ENCODE measurements at regions not wholly inside any gene's neighbourhood (a gene's known extent, or its start where the extent isn't known, plus 50 kb on each side); places are given as distances from the start of the nearest gene placed in this dataset.

DNA sequence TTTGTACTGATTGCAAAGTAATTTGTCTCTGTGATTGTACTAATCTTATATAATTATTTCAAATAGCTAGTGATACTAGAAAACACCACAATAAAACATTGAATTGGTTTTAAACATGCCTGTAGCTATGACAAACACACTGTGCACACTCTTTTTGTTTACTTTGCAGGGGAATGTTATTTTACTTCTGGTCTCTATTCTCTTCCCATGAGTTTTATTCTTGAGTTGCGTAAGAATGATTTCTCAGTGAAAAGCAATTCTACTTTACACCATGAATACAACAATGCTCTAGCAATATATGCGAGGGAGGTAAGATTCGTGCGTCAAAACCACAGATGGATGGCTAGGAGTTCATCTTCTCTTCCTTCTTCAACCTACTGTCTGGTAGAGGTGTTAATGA, 68.4 kb upstream of the PHACTR1 start:
- no peak for DNase-seq (ENCODE audit: low read depth in 4 of 4, low spot score in 3 of 4)

DNA sequence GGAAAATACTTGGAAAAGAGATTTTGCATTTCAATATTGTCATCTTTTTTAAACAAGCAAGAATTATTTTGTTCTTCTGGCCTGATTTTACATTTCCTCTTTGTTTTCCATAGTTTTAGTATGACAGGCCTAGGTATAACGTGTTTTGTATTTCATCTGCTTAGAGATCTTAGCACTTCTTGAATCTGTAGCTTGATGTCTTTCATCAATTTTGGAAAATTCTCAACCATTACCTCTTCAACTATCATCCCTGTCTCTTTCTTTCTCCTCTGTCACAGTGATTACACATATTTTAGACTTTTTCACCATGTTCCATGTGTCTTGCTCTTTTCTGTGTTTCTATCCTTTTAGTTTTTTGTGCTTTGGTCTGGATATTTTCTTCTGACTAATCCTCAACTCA, 67.2 kb upstream of the PHACTR1 start:
- DNase-seq (ENCODE audit: low read depth in 4 of 4, low spot score in 3 of 4): no peak

DNA sequence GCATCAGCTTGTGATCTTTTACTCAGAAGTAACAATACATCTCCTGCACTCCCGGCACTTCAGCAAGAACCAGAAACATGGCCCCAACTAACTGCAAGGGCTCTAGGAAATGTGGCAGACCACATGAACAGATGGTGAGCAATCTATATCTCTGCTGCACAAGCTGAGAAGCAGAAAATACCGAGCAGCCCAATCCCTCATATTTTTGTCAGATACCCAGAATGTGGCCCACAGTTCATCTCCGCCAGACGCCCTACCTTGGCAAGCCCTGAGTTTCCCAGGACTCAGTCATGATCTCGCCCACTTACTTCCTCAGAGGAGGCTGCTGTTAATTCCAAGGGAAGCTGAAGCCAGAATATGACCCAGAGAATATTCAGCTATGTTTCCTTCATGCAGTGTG, 63.1 kb upstream of the PHACTR1 start:
- no peak for DNase-seq (ENCODE audit: low read depth in 4 of 4, low spot score in 3 of 4)

DNA sequence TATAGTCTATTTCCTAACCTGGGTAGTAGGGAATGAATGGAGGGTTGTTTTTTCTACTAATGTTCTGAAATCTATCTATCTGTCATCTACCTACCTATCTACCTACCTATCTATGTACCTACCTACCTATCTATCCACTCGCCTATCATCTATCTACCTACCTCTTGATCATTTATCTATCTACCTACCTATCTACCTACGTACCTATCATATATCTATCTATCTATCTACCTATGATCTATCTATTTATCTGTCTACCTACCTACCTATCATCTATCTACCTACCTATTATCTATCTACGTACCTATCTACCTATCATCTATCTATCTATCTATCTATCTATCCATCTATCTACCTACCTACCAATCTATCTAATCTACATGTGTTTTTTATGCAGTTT, 62.5 kb upstream of the PHACTR1 start:
- no peak for DNase-seq (ENCODE audit: low read depth in 4 of 4, low spot score in 3 of 4)

DNA sequence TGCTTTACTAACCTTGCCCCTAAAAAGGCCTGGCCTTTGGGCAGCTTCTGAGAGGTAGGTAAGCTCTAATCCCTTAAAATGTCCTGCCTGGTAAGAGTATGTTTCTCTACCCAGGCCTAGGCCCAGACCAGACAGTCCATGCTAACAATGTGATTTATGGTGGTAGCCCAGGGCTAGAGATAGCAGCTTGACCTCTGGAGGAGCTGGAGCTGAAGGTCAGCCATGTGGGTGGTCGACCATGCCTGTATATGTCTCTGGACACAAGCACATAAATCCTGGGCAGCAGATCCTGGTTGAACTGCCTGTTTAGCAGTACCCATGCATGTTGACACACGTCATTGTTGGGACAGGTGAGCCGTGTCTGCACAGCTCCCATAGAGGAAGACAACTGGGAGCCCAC, 62.1 kb upstream of the PHACTR1 start:
- DNase-seq (ENCODE audit: low read depth in 4 of 4, low spot score in 3 of 4): no peak

DNA sequence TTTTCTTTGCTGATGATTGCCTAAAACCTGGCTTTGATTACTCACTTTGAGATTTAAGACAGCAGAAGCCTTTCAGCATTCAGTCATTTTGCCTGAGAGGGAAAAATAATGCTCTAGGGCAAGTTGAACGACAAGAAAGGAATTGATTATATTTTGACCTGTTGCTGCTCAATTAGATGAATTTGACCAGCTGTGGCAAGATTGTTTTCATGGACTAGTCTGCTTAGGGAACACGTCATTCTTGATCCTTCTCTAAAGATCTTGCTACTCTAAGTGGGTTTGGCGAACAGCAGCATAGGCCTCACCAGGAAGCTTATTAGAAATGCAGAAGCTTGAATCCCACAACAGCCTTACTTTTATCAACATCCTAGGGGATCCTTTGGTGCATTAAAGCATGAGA, 59.7 kb upstream of the PHACTR1 start:
- no peak for DNase-seq (ENCODE audit: low read depth in 4 of 4, low spot score in 3 of 4)

DNA sequence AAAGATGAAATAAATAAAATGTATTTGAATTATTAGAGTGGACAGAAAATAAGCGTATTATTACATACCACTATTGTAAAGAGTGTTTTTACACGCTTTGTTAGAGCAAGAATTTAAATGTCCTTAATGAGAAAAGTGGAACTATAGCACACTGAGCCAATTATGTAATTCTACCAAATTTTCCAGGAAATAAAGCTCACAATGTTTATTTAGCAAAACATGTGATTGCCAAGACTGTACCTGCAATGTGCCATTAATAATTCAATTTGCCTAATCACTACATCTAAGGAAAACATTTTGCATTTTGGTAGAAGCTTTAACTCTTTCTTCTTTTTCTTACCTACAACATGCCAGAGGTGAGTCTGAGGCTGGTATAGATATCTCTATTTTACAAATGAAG, 58.7 kb upstream of the PHACTR1 start:
- DNase-seq (ENCODE audit: low read depth in 4 of 4, low spot score in 3 of 4): no peak

DNA sequence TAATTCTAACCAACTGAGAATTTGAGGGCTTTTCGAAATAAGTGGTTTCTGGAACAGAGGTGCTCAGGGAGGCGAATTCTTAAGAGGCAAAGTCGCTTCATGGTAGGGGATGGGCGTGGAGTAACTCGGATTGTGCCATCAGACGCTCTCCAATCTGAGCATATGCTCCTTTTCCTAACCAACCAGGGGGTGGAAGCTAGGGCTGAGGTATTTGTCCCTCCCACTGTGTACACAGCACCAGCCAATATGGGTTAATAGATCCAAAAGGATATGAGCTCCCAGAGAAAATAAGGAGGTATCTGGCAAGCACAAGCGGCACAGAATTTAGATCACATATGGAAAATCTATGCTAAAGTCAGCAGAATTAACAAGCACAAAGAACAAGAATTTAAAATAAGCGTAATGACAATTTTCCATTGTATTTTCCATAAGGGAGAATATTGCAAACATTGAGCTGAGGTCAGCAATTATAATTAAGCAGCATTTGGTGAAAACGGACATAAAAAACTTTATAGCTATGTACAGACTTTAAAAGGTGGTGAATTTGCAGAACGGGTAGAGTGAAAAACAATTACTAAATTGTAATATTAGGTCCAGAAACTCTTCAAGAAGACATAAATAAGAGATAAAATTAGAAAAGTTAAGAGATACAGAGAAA, 55.0 kb upstream of the PHACTR1 start:
- DNase-seq (ENCODE audit: low read depth in 4 of 4, low spot score in 3 of 4): no peak

Measured in right renal pelvis (tissue), 4 donors.